NCI-H146 (cell line): ENCODE measurements at regions not wholly inside any gene's neighbourhood (a gene's known extent, or its start where the extent isn't known, plus 50 kb on each side); places are given as distances from the start of the nearest gene placed in this dataset.
A peak's percentile ranks its signal among the peaks of the same experiment; 100 is the strongest.
"Not testable (repeated sequence)": the region's sequence is repeated elsewhere in the genome, so short reads cannot be mapped to it uniquely, and the experiment has no call there.

Experiments used
- DNase-seq: peaks from one replicate; lab custom pipeline; 2025; lab: John Stamatoyannopoulos, UW

GRCh38 chr1:73770109-73770905 lies 427.7 kb downstream of the LRRIQ3 start:
- no peak for DNase-seq

GRCh38 chr1:73766786-73767348 lies 431.1 kb downstream of the LRRIQ3 start:
- DNase-seq: no peak

GRCh38 chr1:73765551-73766233 lies 432.3 kb downstream of the LRRIQ3 start:
- DNase-seq: no peak

GRCh38 chr1:73761559-73761958 lies 436.4 kb downstream of the LRRIQ3 start:
- DNase-seq: no peak

GRCh38 chr1:73759011-73759410 lies 439.0 kb downstream of the LRRIQ3 start:
- no peak for DNase-seq

- DNase-seq: no peak
Observed at GRCh38 chr1:73756817-73757216, 441.2 kb downstream of the LRRIQ3 start.

GRCh38 chr1:73755649-73756048 lies 442.3 kb downstream of the LRRIQ3 start:
- no peak for DNase-seq

GRCh38 chr1:73749996-73750395 lies 448.0 kb downstream of the LRRIQ3 start:
- no peak for DNase-seq

- no peak for DNase-seq
Observed at GRCh38 chr1:73744985-73745384, 453.0 kb downstream of the LRRIQ3 start.

GRCh38 chr1:73736125-73736524 lies 461.9 kb downstream of the LRRIQ3 start:
- DNase-seq: no peak

GRCh38 chr1:73727036-73727435 lies 470.9 kb downstream of the LRRIQ3 start:
- no peak for DNase-seq

GRCh38 chr1:73722055-73722454 lies 475.9 kb downstream of the LRRIQ3 start:
- DNase-seq: no peak

GRCh38 chr1:73717976-73718375 lies 480.0 kb downstream of the LRRIQ3 start:
- DNase-seq: no peak

GRCh38 chr1:73711089-73711488 lies 486.9 kb downstream of the LRRIQ3 start:
- DNase-seq: no peak

GRCh38 chr1:73701826-73702225 lies 496.1 kb downstream of the LRRIQ3 start:
- peak; percentile 60 for DNase-seq

- DNase-seq: no peak
Observed at GRCh38 chr1:73676186-73676585, 521.8 kb downstream of the LRRIQ3 start.

- DNase-seq: peak; percentile 63
Observed at GRCh38 chr1:73674945-73675561, 522.9 kb downstream of the LRRIQ3 start.

- peak; percentile 91 for DNase-seq
Observed at GRCh38 chr1:73673971-73674370, 524.0 kb downstream of the LRRIQ3 start.

- no peak for DNase-seq
Observed at GRCh38 chr1:73671530-73671929, 526.4 kb downstream of the LRRIQ3 start.

- not testable (repeated sequence) for DNase-seq
Observed at GRCh38 chr1:73667959-73668358, 530.0 kb downstream of the LRRIQ3 start.

- DNase-seq: peak; percentile 56
Observed at GRCh38 chr1:73662526-73662925, 535.5 kb downstream of the LRRIQ3 start.

- no peak for DNase-seq
Observed at GRCh38 chr1:73659136-73659535, 538.8 kb downstream of the LRRIQ3 start.

- no peak for DNase-seq
Observed at GRCh38 chr1:73654714-73655113, 543.3 kb downstream of the LRRIQ3 start.
